ENCODE measurements at regions not wholly inside any gene's neighbourhood (a gene's known extent, or its start where the extent isn't known, plus 50 kb on each side); places are given as distances from the start of the nearest gene placed in this dataset.

GRCh38 chr12:40534828-40535227 lies 157.4 kb upstream of the CNTN1 start:
- Histone ChIP-seq H3K4me1 (ENCODE audit: insufficient read depth, low read length) (no peaks in the 10 kb centered on the region), H3K27ac (ENCODE audit: low read depth, low read length) (no peak overlapping the region), H2AFZ (ENCODE audit: low read depth, low read length) (no peak overlapping the region), H3K9me3 (ENCODE audit: insufficient read depth, low read depth, low read length) (no peaks in the 10 kb centered on the region), H3K4me2 (ENCODE audit: low read length) (no peak overlapping the region), H3K36me3 (ENCODE audit: insufficient read depth, low read length) (no peaks in the 10 kb centered on the region), H3K79me2 (ENCODE audit: insufficient read depth, low read length) (no peaks in the 10 kb centered on the region), H3K27me3 (ENCODE audit: insufficient read depth, low read length) (no peaks in the 10 kb centered on the region), H3K9ac (ENCODE audit: low read length) (no peak overlapping the region), H4K20me1 (ENCODE audit: insufficient read depth, low read length) (no peaks in the 10 kb centered on the region), H3K4me3 (ENCODE audit: insufficient read depth, low read depth, low read length) (no peak overlapping the region)
- no peak for DNase-seq (ENCODE audit: low read depth)
- Mint-ChIP-seq H3K4me1 (ENCODE audit: low read depth, unreplicated experiment) (no peaks in the 10 kb centered on the region), H3K9me3 (ENCODE audit: unreplicated experiment) (no peaks in the 10 kb centered on the region), H3K27me3 (ENCODE audit: low read depth, unreplicated experiment) (no peaks in the 10 kb centered on the region), H3K27ac (ENCODE audit: unreplicated experiment) (no peak overlapping the region), H3K36me3 (ENCODE audit: low read depth, unreplicated experiment) (no peaks in the 10 kb centered on the region), H3K4me3 (ENCODE audit: unreplicated experiment) (no peak overlapping the region)
- no peak for FAIRE-seq
- TF ChIP-seq CTCF (IDR thresholded peaks at IDR 0.05; ENCODE audit: insufficient read depth, low read depth, low read length) (no peak), EZH2 (IDR thresholded peaks at IDR 0.05; ENCODE audit: insufficient read depth, low read length) (no peak)

GRCh38 chr12:40551466-40551865 lies 140.8 kb upstream of the CNTN1 start:
- no peak for FAIRE-seq
- TF ChIP-seq CTCF (IDR thresholded peaks at IDR 0.05; ENCODE audit: insufficient read depth, low read depth, low read length) (no peak), EZH2 (IDR thresholded peaks at IDR 0.05; ENCODE audit: insufficient read depth, low read length) (no peak)
- H3K9me3 Mint-ChIP-seq (ENCODE audit: unreplicated experiment): no peaks in the 10 kb centered on the region

GRCh38 chr12:40552868-40553267 lies 139.4 kb upstream of the CNTN1 start:
- no peaks in the 10 kb centered on the region for H3K27me3 Mint-ChIP-seq (ENCODE audit: low read depth, unreplicated experiment)
- no peaks in the 10 kb centered on the region for H3K36me3 Mint-ChIP-seq (ENCODE audit: low read depth, unreplicated experiment)
- H3K4me3 Mint-ChIP-seq (ENCODE audit: unreplicated experiment): no peak overlapping the region

More at GRCh38 chr12:40551466-40551865, 140.8 kb upstream of the CNTN1 start:
- no peak overlapping the region for H3K27ac ChIP-seq (ENCODE audit: low read depth, low read length)
- no peaks in the 10 kb centered on the region for H3K4me1 ChIP-seq (ENCODE audit: insufficient read depth, low read length)
- Mint-ChIP-seq H3K27ac (ENCODE audit: unreplicated experiment) (no peak overlapping the region), H3K27me3 (ENCODE audit: low read depth, unreplicated experiment) (no peaks in the 10 kb centered on the region), H3K4me1 (ENCODE audit: low read depth, unreplicated experiment) (no peaks in the 10 kb centered on the region), H3K36me3 (ENCODE audit: low read depth, unreplicated experiment) (no peaks in the 10 kb centered on the region), H3K4me3 (ENCODE audit: unreplicated experiment) (no peak overlapping the region)
- no peaks in the 10 kb centered on the region for H3K27me3 ChIP-seq (ENCODE audit: insufficient read depth, low read length)
- H3K9me3 ChIP-seq (ENCODE audit: insufficient read depth, low read depth, low read length): no peaks in the 10 kb centered on the region
- no peaks in the 10 kb centered on the region for H4K20me1 ChIP-seq (ENCODE audit: insufficient read depth, low read length)
- no peak overlapping the region for H3K4me3 ChIP-seq (ENCODE audit: insufficient read depth, low read depth, low read length)
- no peak for DNase-seq (ENCODE audit: low read depth)
- H3K9ac ChIP-seq (ENCODE audit: low read length): no peak overlapping the region
- H2AFZ ChIP-seq (ENCODE audit: low read depth, low read length): no peak overlapping the region
- H3K4me2 ChIP-seq (ENCODE audit: low read length): no peak overlapping the region
- H3K36me3 ChIP-seq (ENCODE audit: insufficient read depth, low read length): no peaks in the 10 kb centered on the region
- no peaks in the 10 kb centered on the region for H3K79me2 ChIP-seq (ENCODE audit: insufficient read depth, low read length)

More at GRCh38 chr12:40552868-40553267, 139.4 kb upstream of the CNTN1 start:
- H2AFZ ChIP-seq (ENCODE audit: low read depth, low read length): no peak overlapping the region
- no peak overlapping the region for H3K4me3 ChIP-seq (ENCODE audit: insufficient read depth, low read depth, low read length)
- H4K20me1 ChIP-seq (ENCODE audit: insufficient read depth, low read length): no peaks in the 10 kb centered on the region
- no peaks in the 10 kb centered on the region for H3K79me2 ChIP-seq (ENCODE audit: insufficient read depth, low read length)
- H3K4me2 ChIP-seq (ENCODE audit: low read length): no peak overlapping the region
- Mint-ChIP-seq H3K27ac (ENCODE audit: unreplicated experiment) (no peak overlapping the region), H3K9me3 (ENCODE audit: unreplicated experiment) (no peaks in the 10 kb centered on the region), H3K4me1 (ENCODE audit: low read depth, unreplicated experiment) (no peaks in the 10 kb centered on the region)
- peaks cover 2% of the 10 kb centered on the region for H3K9me3 ChIP-seq (ENCODE audit: insufficient read depth, low read depth, low read length)
- no peak for TF ChIP-seq EZH2 (IDR thresholded peaks at IDR 0.05; ENCODE audit: insufficient read depth, low read length)
- no peak for TF ChIP-seq CTCF (IDR thresholded peaks at IDR 0.05; ENCODE audit: insufficient read depth, low read depth, low read length)
- H3K36me3 ChIP-seq (ENCODE audit: insufficient read depth, low read length): no peaks in the 10 kb centered on the region
- H3K4me1 ChIP-seq (ENCODE audit: insufficient read depth, low read length): no peaks in the 10 kb centered on the region
- no peaks in the 10 kb centered on the region for H3K27me3 ChIP-seq (ENCODE audit: insufficient read depth, low read length)
- FAIRE-seq (no peak), DNase-seq (ENCODE audit: low read depth) (no peak)
- no peak overlapping the region for H3K27ac ChIP-seq (ENCODE audit: low read depth, low read length)
- no peak overlapping the region for H3K9ac ChIP-seq (ENCODE audit: low read length)
